ENCODE measurements at regions not wholly inside any gene's neighbourhood (a gene's known extent, or its start where the extent isn't known, plus 50 kb on each side); places are given as distances from the start of the nearest gene placed in this dataset.

GRCh38 chr20:17885076-17885475 lies 83.5 kb downstream of the SNX5 start:
- DNase-seq: no peak
- H3K9me3 ChIP-seq (ENCODE audit: severe bottlenecking): peaks cover 8% of the 10 kb centered on the region
- TF ChIP-seq CTCF (IDR thresholded peaks at IDR 0.05; ENCODE audit: low read depth, low read length): no peak
- no peak overlapping the region for H3K4me3 ChIP-seq (ENCODE audit: low read depth, low read length)
- H3K36me3 ChIP-seq: no peaks in the 10 kb centered on the region
- H3K27me3 ChIP-seq (ENCODE audit: insufficient read depth, low read depth, severe bottlenecking): no peaks in the 10 kb centered on the region
- no peak overlapping the region for H3K27ac ChIP-seq

- H3K27me3 ChIP-seq (ENCODE audit: insufficient read depth, low read depth, severe bottlenecking): no peaks in the 10 kb centered on the region
- TF ChIP-seq CTCF (IDR thresholded peaks at IDR 0.05; ENCODE audit: low read depth, low read length): no peak
Measured at GRCh38 chr20:17884307-17885003, 84.1 kb downstream of the SNX5 start.

GRCh38 chr20:17883592-17884306 lies 84.8 kb downstream of the SNX5 start:
- no peak for DNase-seq
- H3K4me3 ChIP-seq (ENCODE audit: low read depth, low read length): no peak overlapping the region
- H3K9me3 ChIP-seq (ENCODE audit: severe bottlenecking): peaks cover under 1% of the 10 kb centered on the region
- H3K27ac ChIP-seq: no peak overlapping the region
- TF ChIP-seq CTCF (IDR thresholded peaks at IDR 0.05; ENCODE audit: low read depth, low read length): peak; percentile 45
- no peaks in the 10 kb centered on the region for H3K27me3 ChIP-seq (ENCODE audit: insufficient read depth, low read depth, severe bottlenecking)
- no peaks in the 10 kb centered on the region for H3K36me3 ChIP-seq

More at GRCh38 chr20:17884307-17885003, 84.1 kb downstream of the SNX5 start:
- no peak for DNase-seq
- H3K36me3 ChIP-seq: no peaks in the 10 kb centered on the region
- no peak overlapping the region for H3K27ac ChIP-seq
- H3K9me3 ChIP-seq (ENCODE audit: severe bottlenecking): peaks cover 7% of the 10 kb centered on the region
- no peak overlapping the region for H3K4me3 ChIP-seq (ENCODE audit: low read depth, low read length)

GRCh38 chr20:17882834-17883591 lies 85.6 kb downstream of the SNX5 start:
- Histone ChIP-seq H3K4me3 (ENCODE audit: low read depth, low read length) (no peak overlapping the region), H3K36me3 (no peaks in the 10 kb centered on the region), H3K27me3 (ENCODE audit: insufficient read depth, low read depth, severe bottlenecking) (no peaks in the 10 kb centered on the region), H3K27ac (no peak overlapping the region), H3K9me3 (ENCODE audit: severe bottlenecking) (no peaks in the 10 kb centered on the region)
- peak; percentile 62 for DNase-seq
- no peak for TF ChIP-seq CTCF (IDR thresholded peaks at IDR 0.05; ENCODE audit: low read depth, low read length)

GRCh38 chr20:17882065-17882833 lies 86.3 kb downstream of the SNX5 start:
- H3K4me3 ChIP-seq (ENCODE audit: low read depth, low read length): no peak overlapping the region
- no peaks in the 10 kb centered on the region for H3K36me3 ChIP-seq
- TF ChIP-seq CTCF (IDR thresholded peaks at IDR 0.05; ENCODE audit: low read depth, low read length): no peak
- no peak for DNase-seq
- H3K27me3 ChIP-seq (ENCODE audit: insufficient read depth, low read depth, severe bottlenecking): no peaks in the 10 kb centered on the region
- no peaks in the 10 kb centered on the region for H3K9me3 ChIP-seq (ENCODE audit: severe bottlenecking)
- H3K27ac ChIP-seq: no peak overlapping the region
